Transverse colon (tissue), 4 donors: ENCODE measurements at regions not wholly inside any gene's neighbourhood (a gene's known extent, or its start where the extent isn't known, plus 50 kb on each side); places are given as distances from the start of the nearest gene placed in this dataset.

Source experiments
- EP300 ChIP-seq: sonication (generic); formaldehyde crosslinking; IDR thresholded peaks from one replicate; pipeline ENCODE4 v1.6.1; 2017; ENCODE audit warnings: antibody characterized with exemption, low read depth
- POLR2A ChIP-seq: fragments of 450-650 bp; IDR thresholded peaks from one replicate; pipeline ENCODE4 v1.6.1; 2016; ENCODE audit warnings: antibody characterized with exemption, mild to moderate bottlenecking, moderate library complexity
- POLR2AphosphoS5 ChIP-seq, 3 donors: sonication (generic); formaldehyde crosslinking; IDR thresholded peaks; one replicate each; pipeline ENCODE4 v1.6.1; 2016; ENCODE audit warnings: antibody characterized with exemption in 3 of 3
- TF ChIP-seq, protein P1 (sequence below), 5 experiments: fragments of 200-600 bp in 3 of 5; fragments of 450-650 bp in 2 of 5; sonication (generic) in 3 of 5; IDR thresholded peaks; 1 replicate in 2 of 5; 2 replicates in 3 of 5; pipeline ENCODE4 v1.5.1; 2016 to 2017; ENCODE audit warnings: antibody characterized with exemption in 5 of 5, inconsistent platforms in 3 of 5, mild to moderate bottlenecking in 2 of 5, moderate library complexity in 1 of 5

DNA sequence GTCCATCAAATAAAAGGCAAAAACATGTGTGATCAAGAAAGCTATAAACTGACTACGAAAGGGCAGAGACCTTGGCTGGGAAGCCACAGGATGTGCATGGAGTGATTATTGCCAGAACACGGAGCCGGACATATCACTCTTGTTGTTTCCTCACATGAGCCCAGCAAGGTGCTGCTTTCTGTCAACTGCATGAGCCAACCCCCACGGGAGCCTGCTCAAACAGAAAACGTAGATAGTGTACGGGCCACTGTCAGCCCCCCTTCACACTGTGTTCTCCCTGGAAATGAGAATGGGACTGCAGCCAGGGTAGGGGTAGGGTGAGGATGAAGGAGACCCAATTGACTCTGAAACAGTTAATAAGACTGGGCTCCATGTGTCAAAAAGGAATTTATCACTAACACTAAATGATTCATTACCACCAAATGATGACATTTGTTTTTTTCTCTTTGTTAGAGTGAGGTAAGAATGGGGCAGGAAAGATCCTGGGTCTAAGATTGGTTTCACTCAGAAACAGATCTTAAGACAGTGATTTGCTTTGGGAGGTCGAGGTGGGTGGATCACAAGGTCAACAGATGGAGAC is 235.8 kb downstream of the MREG start:
- no peak for TF ChIP-seq EP300
- TF ChIP-seq, protein P1, sequence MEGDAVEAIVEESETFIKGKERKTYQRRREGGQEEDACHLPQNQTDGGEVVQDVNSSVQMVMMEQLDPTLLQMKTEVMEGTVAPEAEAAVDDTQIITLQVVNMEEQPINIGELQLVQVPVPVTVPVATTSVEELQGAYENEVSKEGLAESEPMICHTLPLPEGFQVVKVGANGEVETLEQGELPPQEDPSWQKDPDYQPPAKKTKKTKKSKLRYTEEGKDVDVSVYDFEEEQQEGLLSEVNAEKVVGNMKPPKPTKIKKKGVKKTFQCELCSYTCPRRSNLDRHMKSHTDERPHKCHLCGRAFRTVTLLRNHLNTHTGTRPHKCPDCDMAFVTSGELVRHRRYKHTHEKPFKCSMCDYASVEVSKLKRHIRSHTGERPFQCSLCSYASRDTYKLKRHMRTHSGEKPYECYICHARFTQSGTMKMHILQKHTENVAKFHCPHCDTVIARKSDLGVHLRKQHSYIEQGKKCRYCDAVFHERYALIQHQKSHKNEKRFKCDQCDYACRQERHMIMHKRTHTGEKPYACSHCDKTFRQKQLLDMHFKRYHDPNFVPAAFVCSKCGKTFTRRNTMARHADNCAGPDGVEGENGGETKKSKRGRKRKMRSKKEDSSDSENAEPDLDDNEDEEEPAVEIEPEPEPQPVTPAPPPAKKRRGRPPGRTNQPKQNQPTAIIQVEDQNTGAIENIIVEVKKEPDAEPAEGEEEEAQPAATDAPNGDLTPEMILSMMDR (IDR thresholded peaks at IDR 0.05): no peak
- TF ChIP-seq POLR2AphosphoS5 (IDR thresholded peaks at IDR 0.05): no peak
- TF ChIP-seq POLR2A: no peak
